Spinal cord (tissue), 9 donors: ENCODE measurements at regions not wholly inside any gene's neighbourhood (a gene's known extent, or its start where the extent isn't known, plus 50 kb on each side); places are given as distances from the start of the nearest gene placed in this dataset.

ENCODE experiments used
- DNase-seq, 6 donors: peaks; one replicate each; pipeline versions ENCODE4 v3.0.0 to v3.0.0-alpha.2; 2013 to 2015; ENCODE audit warnings: low spot score in 6 of 6, low read depth in 4 of 6
- H3K27ac ChIP-seq: one replicate; pipeline ENCODE4 v1.5.1; 2013; ENCODE audit warnings: low read depth, low read length, control low read depth
- H3K27me3 ChIP-seq: one replicate; pipeline ENCODE4 v1.6.1; 2013; ENCODE audit warnings: low read length; ENCODE audit not compliant: control insufficient read depth, insufficient read depth
- H3K36me3 ChIP-seq: one replicate; pipeline ENCODE4 v1.6.1; 2013; ENCODE audit warnings: low read length; ENCODE audit not compliant: control insufficient read depth, insufficient read depth
- H3K4me1 ChIP-seq: one replicate; pipeline ENCODE4 v1.6.1; 2013; ENCODE audit warnings: low read length; ENCODE audit not compliant: control insufficient read depth, insufficient read depth
- H3K4me3 ChIP-seq: one replicate; pipeline ENCODE4 v1.5.1; 2013; ENCODE audit warnings: low read depth, low read length, control low read depth
- H3K9me3 ChIP-seq: one replicate; pipeline ENCODE4 v1.6.1; 2013; ENCODE audit warnings: low read length; ENCODE audit not compliant: control insufficient read depth, insufficient read depth
- WGBS: methylation state at CpG from one replicate; pipeline ENCODE4 v1.1.5; 2013; ENCODE audit warnings: missing lambda C conversion rate; ENCODE audit not compliant: insufficient coverage; 5-methylcytosine and 5-hydroxymethylcytosine counted together
- donor health status: healthy.

- Histone ChIP-seq H3K36me3 (no peaks in the 10 kb centered on the region), H3K9me3 (no peaks in the 10 kb centered on the region), H3K4me1 (no peaks in the 10 kb centered on the region), H3K4me3 (no peak overlapping the region), H3K27ac (no peak overlapping the region), H3K27me3 (no peaks in the 10 kb centered on the region)
- 52% methylated on average over 13 of the region's 17 CpGs for WGBS
- DNase-seq, result no peak
Measured at GRCh38 chr3:14323401-14324223, 78.8 kb upstream of the SLC6A6 start.

GRCh38 chr3:14324224-14324944 lies 78.0 kb upstream of the SLC6A6 start:
- 80% methylated on average over 11 of the region's 13 CpGs for WGBS
- H3K4me3 ChIP-seq, result no peak overlapping the region
- no peak overlapping the region for H3K27ac ChIP-seq
- H3K36me3 ChIP-seq, result no peaks in the 10 kb centered on the region
- no peak for DNase-seq
- no peaks in the 10 kb centered on the region for H3K27me3 ChIP-seq
- H3K4me1 ChIP-seq, result no peaks in the 10 kb centered on the region
- no peaks in the 10 kb centered on the region for H3K9me3 ChIP-seq

DNA sequence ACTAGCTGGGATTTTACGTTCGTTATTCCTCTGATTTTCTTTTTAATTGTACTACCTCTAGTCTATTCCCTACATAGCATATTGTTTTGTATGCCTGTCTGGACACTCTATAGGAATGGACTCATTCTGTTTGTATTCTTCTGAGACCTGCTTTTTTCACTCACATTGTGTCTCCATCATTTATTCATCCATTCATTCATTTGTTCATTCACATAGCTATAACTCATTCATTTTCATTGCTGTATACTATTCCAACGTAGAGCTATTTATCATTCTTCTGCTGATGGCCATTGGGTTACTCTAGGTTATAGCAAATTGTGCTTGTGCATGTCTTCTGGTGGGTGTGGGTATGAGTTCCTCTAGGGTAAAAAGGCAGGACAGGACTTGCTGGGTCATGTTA lies 74.0 kb upstream of the SLC6A6 start:
- Histone ChIP-seq H3K27me3 (no peaks in the 10 kb centered on the region), H3K27ac (no peak overlapping the region), H3K9me3 (no peaks in the 10 kb centered on the region), H3K4me3 (no peak overlapping the region), H3K4me1 (no peaks in the 10 kb centered on the region), H3K36me3 (no peaks in the 10 kb centered on the region)
- no peak for DNase-seq
- no CpG with 5 or more reads among the region's 3 CpGs for WGBS

DNA sequence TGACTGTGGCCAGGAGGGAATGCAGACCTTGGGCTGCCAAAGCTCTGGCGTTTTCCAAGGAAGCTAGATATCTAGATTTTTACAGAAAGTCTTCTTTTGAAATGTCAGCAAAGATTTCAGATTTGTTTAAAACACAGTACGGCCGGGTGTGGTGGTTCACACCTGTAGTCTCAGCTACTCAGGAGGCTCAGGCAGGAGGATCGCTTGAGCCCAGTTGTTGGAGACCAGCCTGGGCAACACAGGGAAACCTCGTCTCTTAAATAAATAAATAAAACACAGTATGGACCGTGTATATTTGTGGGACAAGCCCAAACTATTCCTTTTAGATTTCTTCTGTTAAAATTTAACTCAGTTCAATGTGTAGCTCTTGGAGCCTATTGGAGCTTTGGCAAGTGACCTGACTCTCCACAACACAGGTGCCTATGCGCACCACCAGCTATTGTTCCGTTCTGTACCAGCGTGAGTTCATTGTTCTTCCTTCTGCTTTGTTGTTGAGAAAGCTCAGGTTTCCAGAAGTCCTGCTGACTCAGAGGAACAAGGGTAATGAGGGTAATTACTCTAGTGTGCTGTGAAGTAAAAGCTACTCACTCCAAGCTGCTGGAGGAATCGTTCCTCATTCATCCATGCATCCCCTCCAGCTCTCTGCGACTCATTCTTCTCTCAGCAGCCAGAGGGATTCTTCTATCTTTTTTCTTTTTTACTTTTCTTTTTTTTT lies 73.1 kb upstream of the SLC6A6 start:
- Histone ChIP-seq H3K27me3 (no peaks in the 10 kb centered on the region), H3K27ac (no peak overlapping the region), H3K9me3 (no peaks in the 10 kb centered on the region), H3K4me1 (no peaks in the 10 kb centered on the region), H3K4me3 (no peak overlapping the region), H3K36me3 (no peaks in the 10 kb centered on the region)
- 52% methylated on average over 4 of the region's 11 CpGs for WGBS
- peak in 2 of 6 donors; percentile 59 to 78 for DNase-seq

- H3K4me3 ChIP-seq, result no peak overlapping the region
- 61% methylated on average over 7 of the region's 7 CpGs for WGBS
- no peaks in the 10 kb centered on the region for H3K9me3 ChIP-seq
- no peak for DNase-seq
- H3K27me3 ChIP-seq, result no peaks in the 10 kb centered on the region
- no peaks in the 10 kb centered on the region for H3K4me1 ChIP-seq
- no peaks in the 10 kb centered on the region for H3K36me3 ChIP-seq
- no peak overlapping the region for H3K27ac ChIP-seq
Measured at GRCh38 chr3:14329842-14330241, 72.6 kb upstream of the SLC6A6 start.

DNA sequence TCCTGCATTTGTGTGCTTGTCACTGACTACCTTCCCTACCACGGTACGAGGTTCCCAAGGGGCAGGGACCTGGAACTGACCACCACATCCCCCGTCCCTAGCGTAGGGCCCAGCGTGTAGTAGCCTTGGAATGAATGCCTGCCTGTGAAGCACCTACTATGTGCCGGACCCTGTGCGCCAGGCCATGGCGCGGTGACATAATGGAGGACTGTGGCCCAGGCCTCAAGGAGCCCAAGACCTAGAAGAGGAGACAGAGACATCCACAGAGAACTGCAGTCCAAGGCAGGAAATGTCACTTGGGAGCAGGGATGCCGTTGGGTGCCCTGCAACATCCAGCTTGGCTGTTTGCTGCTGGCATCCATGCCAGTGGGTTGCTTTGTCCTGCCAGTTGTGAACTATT lies 71.9 kb upstream of the SLC6A6 start:
- no peaks in the 10 kb centered on the region for H3K9me3 ChIP-seq
- no peak for DNase-seq
- no peak overlapping the region for H3K27ac ChIP-seq
- no peaks in the 10 kb centered on the region for H3K36me3 ChIP-seq
- H3K27me3 ChIP-seq, result no peaks in the 10 kb centered on the region
- 89% methylated on average over 10 of the region's 10 CpGs for WGBS
- H3K4me1 ChIP-seq, result no peaks in the 10 kb centered on the region
- no peak overlapping the region for H3K4me3 ChIP-seq

DNA sequence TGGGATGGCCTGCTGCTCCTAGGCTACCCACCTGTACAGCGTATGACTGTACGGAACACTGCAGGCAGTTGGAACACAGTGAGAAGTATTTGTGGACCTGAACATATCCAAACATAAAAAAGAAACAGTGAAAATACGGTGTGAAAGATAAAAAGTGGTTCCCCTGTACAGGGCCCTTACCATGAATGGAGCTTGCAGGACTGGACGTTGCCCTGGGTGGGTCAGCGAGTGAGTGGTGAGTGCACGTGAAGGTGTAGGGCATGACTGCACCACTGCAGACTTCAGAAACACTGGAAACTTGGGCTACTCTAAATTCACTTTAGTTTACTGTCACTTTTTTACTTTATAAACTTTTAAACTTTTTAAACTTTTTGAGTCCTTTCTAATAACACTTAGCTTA lies 71.2 kb upstream of the SLC6A6 start:
- Histone ChIP-seq H3K4me1 (no peaks in the 10 kb centered on the region), H3K36me3 (no peaks in the 10 kb centered on the region), H3K27me3 (no peaks in the 10 kb centered on the region), H3K27ac (no peak overlapping the region), H3K4me3 (no peak overlapping the region), H3K9me3 (no peaks in the 10 kb centered on the region)
- DNase-seq, result no peak
- 87% methylated on average over 3 of the region's 6 CpGs for WGBS

DNA sequence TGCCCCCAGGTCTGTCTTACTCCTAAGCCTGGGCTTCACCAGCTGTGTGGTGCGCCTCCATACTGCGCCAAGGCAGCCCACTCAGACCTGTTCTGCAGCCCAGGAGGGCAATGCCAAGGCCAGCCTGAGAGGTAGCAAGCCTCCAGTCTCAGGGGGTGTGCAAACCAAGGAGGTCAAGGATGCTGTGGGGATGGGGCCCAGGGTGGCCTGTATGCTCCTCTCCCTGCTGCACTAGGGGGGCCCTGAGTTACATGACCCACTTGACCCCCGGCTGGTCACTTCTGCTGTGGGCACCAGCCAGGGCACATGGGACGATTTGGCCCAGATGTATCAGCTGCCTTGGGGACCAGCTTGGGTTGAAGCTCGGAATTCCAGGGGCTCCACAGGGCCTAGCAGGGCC lies 70.0 kb upstream of the SLC6A6 start:
- Histone ChIP-seq H3K36me3 (no peaks in the 10 kb centered on the region), H3K4me1 (no peaks in the 10 kb centered on the region), H3K27ac (no peak overlapping the region), H3K9me3 (no peaks in the 10 kb centered on the region), H3K27me3 (no peaks in the 10 kb centered on the region), H3K4me3 (no peak overlapping the region)
- 93% methylated on average over 5 of the region's 5 CpGs for WGBS
- no peak for DNase-seq

GRCh38 chr3:14333215-14333614 lies 69.2 kb upstream of the SLC6A6 start:
- H3K9me3 ChIP-seq, result no peaks in the 10 kb centered on the region
- 55% methylated on average over 1 of the region's 1 CpG for WGBS
- H3K4me1 ChIP-seq, result no peaks in the 10 kb centered on the region

More at GRCh38 chr3:14333215-14333614, 69.2 kb upstream of the SLC6A6 start:
- Histone ChIP-seq H3K4me3 (no peak overlapping the region), H3K36me3 (no peaks in the 10 kb centered on the region), H3K27me3 (no peaks in the 10 kb centered on the region), H3K27ac (no peak overlapping the region)
- DNase-seq, result no peak
